ENCODE measurements at regions not wholly inside any gene's neighbourhood (a gene's known extent, or its start where the extent isn't known, plus 50 kb on each side); places are given as distances from the start of the nearest gene placed in this dataset.

DNA sequence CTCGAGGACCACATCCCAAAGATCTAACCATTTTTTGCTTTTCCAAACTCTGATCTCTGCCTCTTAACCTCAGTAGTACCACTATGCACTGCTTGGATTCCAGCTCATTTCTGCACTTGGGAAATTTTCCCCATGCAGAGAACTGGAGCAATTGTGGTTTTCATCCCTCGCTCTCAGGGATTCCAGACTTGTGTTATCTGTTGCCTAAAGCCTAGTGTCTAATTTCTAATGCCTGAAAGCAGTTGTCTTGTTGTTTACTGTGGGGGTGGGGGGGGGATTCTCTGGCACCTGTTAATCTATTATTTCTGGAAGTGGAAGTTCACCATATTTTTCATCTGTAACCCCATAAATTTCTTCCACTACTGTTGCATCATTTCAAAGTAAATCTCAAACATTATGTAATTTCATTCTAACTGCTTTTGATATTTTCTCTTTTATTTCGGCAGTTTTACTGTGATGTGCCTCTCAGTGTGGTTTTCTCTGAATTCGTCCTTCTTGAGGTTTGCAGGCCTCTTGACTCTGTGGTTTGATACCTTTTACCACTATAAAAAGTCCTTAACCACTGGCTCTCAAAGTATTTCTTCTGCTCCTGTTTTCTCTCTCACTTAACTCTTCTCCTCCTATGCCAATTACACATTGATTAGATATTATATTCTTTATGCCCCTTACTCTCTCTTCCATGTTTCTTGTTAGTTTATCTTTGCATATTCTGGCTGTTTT is 205.6 kb upstream of the EOLA2 start:
- no peaks in the 10 kb centered on the region for H3K4me1 Mint-ChIP-seq
- TF ChIP-seq, protein P1, sequence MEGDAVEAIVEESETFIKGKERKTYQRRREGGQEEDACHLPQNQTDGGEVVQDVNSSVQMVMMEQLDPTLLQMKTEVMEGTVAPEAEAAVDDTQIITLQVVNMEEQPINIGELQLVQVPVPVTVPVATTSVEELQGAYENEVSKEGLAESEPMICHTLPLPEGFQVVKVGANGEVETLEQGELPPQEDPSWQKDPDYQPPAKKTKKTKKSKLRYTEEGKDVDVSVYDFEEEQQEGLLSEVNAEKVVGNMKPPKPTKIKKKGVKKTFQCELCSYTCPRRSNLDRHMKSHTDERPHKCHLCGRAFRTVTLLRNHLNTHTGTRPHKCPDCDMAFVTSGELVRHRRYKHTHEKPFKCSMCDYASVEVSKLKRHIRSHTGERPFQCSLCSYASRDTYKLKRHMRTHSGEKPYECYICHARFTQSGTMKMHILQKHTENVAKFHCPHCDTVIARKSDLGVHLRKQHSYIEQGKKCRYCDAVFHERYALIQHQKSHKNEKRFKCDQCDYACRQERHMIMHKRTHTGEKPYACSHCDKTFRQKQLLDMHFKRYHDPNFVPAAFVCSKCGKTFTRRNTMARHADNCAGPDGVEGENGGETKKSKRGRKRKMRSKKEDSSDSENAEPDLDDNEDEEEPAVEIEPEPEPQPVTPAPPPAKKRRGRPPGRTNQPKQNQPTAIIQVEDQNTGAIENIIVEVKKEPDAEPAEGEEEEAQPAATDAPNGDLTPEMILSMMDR (conservative IDR thresholded peaks at IDR 0.05), result no peak
- H3K27me3 Mint-ChIP-seq (ENCODE audit: low read depth), result no peaks in the 10 kb centered on the region
- peaks cover 17% of the 10 kb centered on the region for H3K9me3 Mint-ChIP-seq
- H3K4me3 Mint-ChIP-seq, result no peak overlapping the region
- H3K36me3 Mint-ChIP-seq (ENCODE audit: low read depth), result no peaks in the 10 kb centered on the region
- H3K27ac Mint-ChIP-seq (ENCODE audit: unreplicated experiment), result no peak overlapping the region
- no peak for DNase-seq (ENCODE audit: low read depth, low spot score)

DNA sequence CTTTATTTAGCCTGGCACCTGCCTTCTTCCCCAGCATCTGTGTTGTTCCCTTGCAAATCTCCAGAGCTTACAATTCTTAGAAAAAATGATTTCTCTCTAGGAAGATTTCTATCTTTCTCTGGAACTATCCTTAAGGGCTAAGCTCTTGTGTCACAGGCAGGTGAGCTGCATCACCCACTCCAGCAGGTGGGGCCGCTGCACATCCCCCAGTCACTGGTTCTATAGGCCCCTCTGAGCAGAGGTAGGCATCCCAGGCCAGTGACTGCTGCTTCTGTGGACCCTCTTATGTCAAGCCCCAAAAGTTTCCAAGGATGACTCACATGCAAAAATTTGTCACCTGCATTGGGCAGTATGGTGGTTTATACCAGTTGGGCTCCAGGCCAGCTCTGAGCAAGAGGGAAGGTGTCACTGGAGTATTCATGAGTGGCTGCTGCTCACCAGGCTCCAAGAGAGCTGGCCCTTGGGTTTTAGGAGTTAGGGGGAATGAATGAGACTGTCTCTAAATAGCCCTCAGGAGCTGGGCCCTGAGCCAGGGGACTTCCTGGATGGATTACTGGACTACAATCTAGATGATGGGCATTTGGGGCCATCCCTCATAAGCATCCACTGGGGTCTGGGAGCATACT is 208.1 kb upstream of the EOLA2 start:
- H3K9me3 Mint-ChIP-seq, result peaks cover 15% of the 10 kb centered on the region
- H3K27ac Mint-ChIP-seq (ENCODE audit: unreplicated experiment), result no peak overlapping the region
- no peaks in the 10 kb centered on the region for H3K36me3 Mint-ChIP-seq (ENCODE audit: low read depth)
- DNase-seq (ENCODE audit: low read depth, low spot score), result no peak
- no peaks in the 10 kb centered on the region for H3K27me3 Mint-ChIP-seq (ENCODE audit: low read depth)
- TF ChIP-seq, protein P1 (conservative IDR thresholded peaks at IDR 0.05), result no peak
- H3K4me3 Mint-ChIP-seq, result no peak overlapping the region
- no peaks in the 10 kb centered on the region for H3K4me1 Mint-ChIP-seq

DNA sequence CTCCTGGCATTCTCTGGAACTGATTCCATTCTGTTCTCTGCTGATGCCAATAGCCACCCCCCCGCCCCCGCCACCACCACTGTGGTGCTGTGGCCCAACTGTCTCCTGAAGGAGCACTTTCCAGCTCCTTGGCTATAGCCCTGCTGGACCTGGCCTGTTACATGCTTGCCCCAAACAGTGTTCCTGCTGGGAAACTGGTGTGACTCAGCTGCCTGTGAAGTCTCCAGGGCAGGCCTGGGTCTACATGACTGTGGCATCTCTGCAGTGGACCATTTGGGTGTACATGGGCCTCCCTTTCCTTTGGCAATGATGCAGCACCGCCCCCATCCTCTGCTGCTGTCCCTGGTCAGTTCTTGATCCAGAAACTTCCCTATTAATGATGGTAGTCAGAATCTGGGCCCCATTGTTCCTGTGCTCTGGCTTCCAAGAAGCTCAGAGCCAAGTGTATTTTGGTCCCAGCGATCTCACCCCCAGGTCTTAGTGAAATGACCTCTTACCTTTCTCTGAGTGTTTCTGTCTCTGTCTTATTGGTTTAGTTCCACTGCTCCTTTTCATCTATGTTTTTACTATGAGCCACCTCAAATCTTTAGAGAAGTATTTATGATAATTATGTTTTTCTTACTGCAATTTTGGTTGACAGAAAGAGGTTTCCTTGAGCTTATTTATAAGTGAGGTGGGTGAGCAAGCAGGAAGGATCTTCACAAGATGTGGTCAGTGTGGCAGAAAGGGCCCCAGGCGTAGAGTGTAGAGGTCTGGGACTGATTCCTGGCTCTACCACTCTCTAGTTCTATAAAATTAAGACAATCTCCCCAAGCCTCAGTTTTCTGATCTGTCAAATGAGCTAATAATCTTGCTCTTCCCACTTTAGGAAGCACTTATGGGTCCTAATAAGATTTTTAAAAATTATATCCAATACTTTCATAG is 210.7 kb upstream of the EOLA2 start:
- H3K27me3 Mint-ChIP-seq (ENCODE audit: low read depth), result no peaks in the 10 kb centered on the region
- H3K36me3 Mint-ChIP-seq (ENCODE audit: low read depth), result no peaks in the 10 kb centered on the region
- H3K4me3 Mint-ChIP-seq, result no peak overlapping the region
- H3K4me1 Mint-ChIP-seq, result no peaks in the 10 kb centered on the region
- H3K27ac Mint-ChIP-seq (ENCODE audit: unreplicated experiment), result no peak overlapping the region
- DNase-seq (ENCODE audit: low read depth, low spot score), result no peak
- TF ChIP-seq, protein P1 (conservative IDR thresholded peaks at IDR 0.05), result no peak
- H3K9me3 Mint-ChIP-seq, result peaks cover 5% of the 10 kb centered on the region

DNA sequence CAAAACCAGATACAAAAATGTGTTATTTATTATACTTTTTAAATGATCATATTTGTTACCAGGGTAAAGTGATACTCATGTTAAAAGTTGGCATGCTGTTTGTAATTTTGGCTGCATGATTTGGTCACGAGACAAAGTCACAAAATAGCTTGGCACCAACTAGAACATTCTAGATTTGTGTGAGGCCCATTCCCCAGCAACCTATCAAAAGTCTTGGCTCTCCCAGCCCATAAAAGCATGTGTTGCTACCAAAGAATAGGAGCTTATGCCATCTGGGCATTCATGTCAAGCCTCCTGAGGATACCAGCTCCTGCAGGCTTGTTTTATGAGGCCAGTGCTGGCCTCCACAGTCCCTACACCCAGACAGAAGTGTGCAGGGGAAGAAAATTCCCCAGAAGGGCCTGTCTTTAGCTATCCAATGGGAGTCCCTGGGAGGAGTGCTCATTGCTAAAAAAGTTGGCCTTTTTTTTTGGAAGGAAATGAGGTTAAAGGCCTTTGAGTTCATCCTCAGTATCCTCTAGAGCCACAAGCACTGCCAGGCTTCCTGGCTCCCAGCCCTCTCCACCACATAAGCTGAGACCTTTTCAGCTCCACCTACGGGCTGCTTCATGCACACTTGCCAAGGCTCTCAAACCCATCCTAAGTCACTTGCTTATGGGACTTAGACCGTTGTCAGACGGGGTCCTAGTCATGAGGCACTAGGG is 211.9 kb upstream of the EOLA2 start:
- Mint-ChIP-seq H3K27ac (ENCODE audit: unreplicated experiment) (no peak overlapping the region), H3K4me1 (no peaks in the 10 kb centered on the region), H3K36me3 (ENCODE audit: low read depth) (no peaks in the 10 kb centered on the region), H3K27me3 (ENCODE audit: low read depth) (no peaks in the 10 kb centered on the region), H3K4me3 (no peak overlapping the region), H3K9me3 (peaks cover 5% of the 10 kb centered on the region)
- no peak for DNase-seq (ENCODE audit: low read depth, low spot score)
- TF ChIP-seq, protein P1 (conservative IDR thresholded peaks at IDR 0.05), result no peak

DNA sequence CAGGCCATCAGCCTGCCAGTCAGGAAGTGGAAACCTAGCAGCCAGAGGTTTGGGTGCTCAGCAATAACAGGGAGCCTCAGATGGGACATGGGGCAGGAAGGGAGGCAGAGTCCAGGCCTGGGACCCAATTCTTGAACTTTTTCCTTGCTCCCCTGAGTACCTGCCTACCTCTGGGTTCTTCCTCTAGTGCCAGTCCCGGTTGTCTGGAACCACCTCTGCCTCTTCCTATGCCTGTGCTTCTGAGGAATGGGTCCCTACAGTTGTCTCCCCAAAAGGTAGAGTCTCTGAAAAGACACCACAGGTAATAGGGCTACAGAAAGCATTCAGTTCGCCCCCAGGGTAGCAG is 212.4 kb upstream of the MAMLD1 start:
- peaks cover 5% of the 10 kb centered on the region for H3K9me3 Mint-ChIP-seq
- TF ChIP-seq, protein P1 (conservative IDR thresholded peaks at IDR 0.05), result no peak

More for the DNA sequence above, 212.4 kb upstream of the MAMLD1 start:
- H3K27ac Mint-ChIP-seq (ENCODE audit: unreplicated experiment), result no peak overlapping the region
- H3K36me3 Mint-ChIP-seq (ENCODE audit: low read depth), result no peaks in the 10 kb centered on the region
- H3K27me3 Mint-ChIP-seq (ENCODE audit: low read depth), result no peaks in the 10 kb centered on the region
- no peaks in the 10 kb centered on the region for H3K4me1 Mint-ChIP-seq
- no peak for DNase-seq (ENCODE audit: low read depth, low spot score)
- H3K4me3 Mint-ChIP-seq, result no peak overlapping the region
